Activated CD4-positive, alpha-beta memory T cell treated with anti-CD3 and anti-CD28 coated beads for 36 hours (primary cell): ENCODE measurements at regions not wholly inside any gene's neighbourhood (a gene's known extent, or its start where the extent isn't known, plus 50 kb on each side); places are given as distances from the start of the nearest gene placed in this dataset.

Source experiments
- CTCF ChIA-PET: fragments of 350-600 bp; sonication (Branson Sonifier 250); formaldehyde crosslinking; loops from one replicate; lab custom pipeline; 2021; ENCODE audit warnings: antibody characterized with exemption, inconsistent platforms; lab: Charles Lee
- POLR2A ChIA-PET: fragments of 350-600 bp; sonication (Branson Sonifier 250); formaldehyde crosslinking; loops from one replicate; lab custom pipeline; 2021; ENCODE audit warnings: antibody characterized with exemption; lab: Charles Lee
- DNase-seq: peaks from one replicate; pipeline ENCODE4 v3.0.0-alpha.2; 2020
- H3K27ac Mint-ChIP-seq: one replicate; pipeline ENCODE4 v1.8.0; 2021; ENCODE audit warnings: mixed read lengths
- H3K27me3 Mint-ChIP-seq: one replicate; pipeline ENCODE4 v1.8.0; 2021; ENCODE audit warnings: mixed read lengths
- H3K36me3 Mint-ChIP-seq: one replicate; pipeline ENCODE4 v1.8.0; 2021; ENCODE audit warnings: mixed read lengths
- H3K4me1 Mint-ChIP-seq: one replicate; pipeline ENCODE4 v1.8.0; 2021; ENCODE audit warnings: low read depth, mixed read lengths
- H3K4me3 Mint-ChIP-seq: one replicate; pipeline ENCODE4 v1.8.0; 2021; ENCODE audit warnings: mild to moderate bottlenecking, mixed read lengths
- H3K9me3 Mint-ChIP-seq: one replicate; pipeline ENCODE4 v1.8.0; 2021; ENCODE audit warnings: mixed read lengths
- intact Hi-C: fragments of 100-400 bp; cut with micrococcal nuclease; formaldehyde crosslinking; loops from one replicate; pipeline ENCODE4 v1.15.1; 2023

DNA sequence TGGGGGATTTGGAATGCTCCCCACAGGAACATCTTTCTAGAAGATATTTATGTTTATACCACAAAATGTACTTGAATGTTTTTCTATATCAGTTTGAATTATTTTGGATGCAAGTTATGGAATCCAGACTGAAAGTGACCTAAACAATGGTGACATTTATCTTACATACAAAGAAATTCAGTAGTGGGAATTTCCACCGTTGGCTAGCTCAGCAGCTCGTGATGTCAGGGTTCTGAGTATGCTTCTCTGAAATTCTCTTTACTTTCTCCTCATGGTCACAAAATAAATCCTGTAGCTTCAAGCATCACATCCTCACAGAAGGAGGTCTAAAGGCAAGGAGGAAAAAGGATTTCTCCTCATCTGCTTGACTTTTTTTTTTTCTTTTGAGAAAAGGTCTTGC is 105.3 kb downstream of the AKAIN1 start:
- H3K27me3 Mint-ChIP-seq = no peaks in the 10 kb centered on the region
- H3K4me1 Mint-ChIP-seq = no peaks in the 10 kb centered on the region
- intact Hi-C loops = no loop called here
- DNase-seq = no peak
- H3K27ac Mint-ChIP-seq = no peak overlapping the region
- H3K9me3 Mint-ChIP-seq = peaks cover 17% of the 10 kb centered on the region
- H3K36me3 Mint-ChIP-seq = peaks cover 1% of the 10 kb centered on the region
- H3K4me3 Mint-ChIP-seq = no peak overlapping the region
- POLR2A ChIA-PET = no interaction called here
- CTCF ChIA-PET = no interaction called here

DNA sequence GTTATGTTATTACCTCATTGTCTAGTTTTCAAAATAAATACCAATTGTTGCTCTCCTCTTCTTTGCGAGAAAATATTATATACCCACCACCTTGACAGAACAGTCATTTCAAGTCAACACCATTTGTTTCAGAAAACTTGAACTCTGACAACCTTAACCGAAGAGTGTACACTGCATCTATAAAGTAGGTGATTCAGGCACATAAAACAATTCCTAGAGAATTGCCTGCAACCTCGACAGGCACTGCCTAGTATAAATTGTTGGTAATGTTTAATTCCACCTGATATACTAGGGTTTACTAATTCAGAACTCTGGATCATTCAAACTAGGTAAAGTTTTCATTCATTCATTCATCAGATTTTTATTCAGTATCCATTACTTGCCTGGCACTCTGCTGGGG is 121.8 kb downstream of the AKAIN1 start:
- peaks cover 10% of the 10 kb centered on the region for H3K27me3 Mint-ChIP-seq
- no peak for DNase-seq
- no peak overlapping the region for H3K27ac Mint-ChIP-seq
- no peaks in the 10 kb centered on the region for H3K4me1 Mint-ChIP-seq
- intact Hi-C loops = no loop called here
- POLR2A ChIA-PET = no interaction called here
- H3K4me3 Mint-ChIP-seq = no peak overlapping the region
- CTCF ChIA-PET = interaction anchor here (0.9 to 2.2 kb wide), 2 partner anchors 18 to 320 kb away, joined by 4 read pairs; no protein-coding TSS in a partner anchor
- H3K36me3 Mint-ChIP-seq = no peaks in the 10 kb centered on the region
- no peaks in the 10 kb centered on the region for H3K9me3 Mint-ChIP-seq

- Mint-ChIP-seq H3K27ac (no peak overlapping the region), H3K4me1 (no peaks in the 10 kb centered on the region), H3K36me3 (no peaks in the 10 kb centered on the region), H3K9me3 (no peaks in the 10 kb centered on the region), H3K27me3 (peaks cover 7% of the 10 kb centered on the region), H3K4me3 (no peak overlapping the region)
- ChIA-PET CTCF (interaction anchor here (2.2 to 3.9 kb wide), 2 partner anchors 12 to 16 kb away, joined by 4 to 9 read pairs; no protein-coding TSS in a partner anchor), POLR2A (no interaction called here)
- no peak for DNase-seq
- intact Hi-C loops = no loop called here
These were observed 123.8 kb downstream of the AKAIN1 start for GRCh38 chr18:5073026-5073944.

- H3K9me3 Mint-ChIP-seq = no peaks in the 10 kb centered on the region
- H3K4me3 Mint-ChIP-seq = no peak overlapping the region
- POLR2A ChIA-PET = no interaction called here
- intact Hi-C loops = no loop called here
- no peaks in the 10 kb centered on the region for H3K27me3 Mint-ChIP-seq
- no peak for DNase-seq
- CTCF ChIA-PET = interaction anchor here (1.3 kb wide), 1 partner anchor 11 kb away, joined by 3 read pairs; no protein-coding TSS in a partner anchor
- H3K36me3 Mint-ChIP-seq = no peaks in the 10 kb centered on the region
- no peaks in the 10 kb centered on the region for H3K4me1 Mint-ChIP-seq
- H3K27ac Mint-ChIP-seq = no peak overlapping the region
These were observed 128.2 kb downstream of the AKAIN1 start for GRCh38 chr18:5068851-5069250.

GRCh38 chr18:5066380-5066977 is 130.6 kb downstream of the AKAIN1 start:
- ChIA-PET CTCF (interaction anchor here (1.2 to 2.4 kb wide), 2 partner anchors 8 to 11 kb away, joined by 3 to 9 read pairs; no protein-coding TSS in a partner anchor), POLR2A (no interaction called here)
- no peaks in the 10 kb centered on the region for H3K9me3 Mint-ChIP-seq
- no peaks in the 10 kb centered on the region for H3K36me3 Mint-ChIP-seq
- H3K27ac Mint-ChIP-seq = no peak overlapping the region
- intact Hi-C loops = no loop called here
- no peaks in the 10 kb centered on the region for H3K4me1 Mint-ChIP-seq
- no peaks in the 10 kb centered on the region for H3K27me3 Mint-ChIP-seq
- no peak overlapping the region for H3K4me3 Mint-ChIP-seq
- DNase-seq = peak; percentile 27

GRCh38 chr18:5065615-5066014 is 131.4 kb downstream of the AKAIN1 start:
- Mint-ChIP-seq H3K4me3 (no peak overlapping the region), H3K27me3 (no peaks in the 10 kb centered on the region), H3K36me3 (no peaks in the 10 kb centered on the region), H3K9me3 (no peaks in the 10 kb centered on the region), H3K27ac (no peak overlapping the region), H3K4me1 (no peaks in the 10 kb centered on the region)
- ChIA-PET POLR2A (no interaction called here), CTCF (no interaction called here)
- no peak for DNase-seq
- intact Hi-C loops = no loop called here

- intact Hi-C loops = no loop called here
- POLR2A ChIA-PET = no interaction called here
- CTCF ChIA-PET = no interaction called here
- H3K4me1 Mint-ChIP-seq = no peaks in the 10 kb centered on the region
- H3K27me3 Mint-ChIP-seq = no peaks in the 10 kb centered on the region
- no peak overlapping the region for H3K27ac Mint-ChIP-seq
- H3K36me3 Mint-ChIP-seq = no peaks in the 10 kb centered on the region
- no peak for DNase-seq
- no peaks in the 10 kb centered on the region for H3K9me3 Mint-ChIP-seq
- H3K4me3 Mint-ChIP-seq = no peak overlapping the region
These were observed 132.2 kb downstream of the AKAIN1 start for GRCh38 chr18:5064841-5065370.

- Mint-ChIP-seq H3K4me3 (no peak overlapping the region), H3K27me3 (no peaks in the 10 kb centered on the region), H3K9me3 (no peaks in the 10 kb centered on the region), H3K27ac (no peak overlapping the region), H3K36me3 (no peaks in the 10 kb centered on the region), H3K4me1 (peaks cover 13% of the 10 kb centered on the region)
- DNase-seq = no peak
- ChIA-PET CTCF (interaction anchor here (2.7 kb wide), 1 partner anchor 10 kb away, joined by 9 read pairs; no protein-coding TSS in a partner anchor), POLR2A (no interaction called here)
- intact Hi-C loops = no loop called here
These were observed 135.3 kb downstream of the AKAIN1 start for GRCh38 chr18:5061785-5062184.

DNA sequence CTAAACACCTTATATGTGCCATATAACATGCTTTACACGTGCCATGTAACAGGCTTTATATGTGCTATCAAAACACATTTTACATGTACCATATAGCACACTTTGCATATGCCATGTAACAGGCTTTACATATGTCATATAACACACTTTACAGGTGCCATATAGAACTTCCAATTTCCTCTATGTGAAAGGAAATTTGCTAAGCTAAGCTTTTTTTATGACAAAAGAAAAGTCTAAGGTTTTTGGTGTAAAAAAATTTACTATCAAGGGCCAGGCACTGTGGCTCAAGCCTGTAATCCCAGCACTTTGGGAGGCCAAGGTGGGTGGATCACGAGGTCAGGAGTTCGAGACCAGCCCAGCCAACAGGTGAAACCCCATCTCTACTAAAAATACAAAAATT is 136.5 kb downstream of the AKAIN1 start:
- no peaks in the 10 kb centered on the region for H3K27me3 Mint-ChIP-seq
- no peaks in the 10 kb centered on the region for H3K9me3 Mint-ChIP-seq
- H3K27ac Mint-ChIP-seq = no peak overlapping the region
- H3K36me3 Mint-ChIP-seq = no peaks in the 10 kb centered on the region
- H3K4me3 Mint-ChIP-seq = no peak overlapping the region
- intact Hi-C loops = no loop called here
- peaks cover 13% of the 10 kb centered on the region for H3K4me1 Mint-ChIP-seq
- CTCF ChIA-PET = interaction anchor here (1.1 to 2.7 kb wide), 3 partner anchors 11 to 954 kb away, joined by 3 to 9 read pairs (median 6); no protein-coding TSS in a partner anchor
- POLR2A ChIA-PET = interaction anchor here (0.7 kb wide), 1 partner anchor 288 kb away, joined by 3 read pairs; no protein-coding TSS in a partner anchor
- DNase-seq = no peak

DNA sequence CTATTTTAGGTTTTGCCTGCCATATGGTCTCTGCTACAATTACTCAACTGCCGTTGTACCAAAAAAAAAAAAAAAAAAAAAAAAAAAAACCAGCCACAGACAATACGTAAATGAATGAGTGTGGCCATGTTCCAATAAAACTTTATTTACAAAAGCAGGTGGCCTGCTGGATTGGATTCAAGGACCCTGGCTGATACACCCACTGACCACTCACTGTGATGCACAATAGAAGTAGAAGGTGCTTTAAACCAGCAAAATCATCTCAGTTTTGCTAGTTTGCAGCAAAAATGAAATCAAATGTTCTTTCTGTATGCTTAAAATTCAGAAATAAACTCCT is 137.4 kb downstream of the AKAIN1 start:
- H3K4me3 Mint-ChIP-seq = no peak overlapping the region
- CTCF ChIA-PET = interaction anchor here (0.7 to 3.4 kb wide), 5 partner anchors 12 to 953 kb away, joined by 3 to 49 read pairs (median 6); no protein-coding TSS in a partner anchor
- H3K27me3 Mint-ChIP-seq = no peaks in the 10 kb centered on the region
- POLR2A ChIA-PET = interaction anchor here (0.7 kb wide), 1 partner anchor 287 kb away, joined by 3 read pairs; no protein-coding TSS in a partner anchor
- DNase-seq = no peak
- intact Hi-C loops = no loop called here
- no peaks in the 10 kb centered on the region for H3K36me3 Mint-ChIP-seq
- H3K4me1 Mint-ChIP-seq = peaks cover 13% of the 10 kb centered on the region
- H3K9me3 Mint-ChIP-seq = no peaks in the 10 kb centered on the region
- H3K27ac Mint-ChIP-seq = no peak overlapping the region

GRCh38 chr18:5058768-5059695 is 138.0 kb downstream of the AKAIN1 start:
- peaks cover 13% of the 10 kb centered on the region for H3K4me1 Mint-ChIP-seq
- H3K9me3 Mint-ChIP-seq = no peaks in the 10 kb centered on the region
- ChIA-PET CTCF (interaction anchor here (0.7 to 3.4 kb wide), 7 partner anchors 8 to 952 kb away, joined by 3 to 49 read pairs (median 4); no protein-coding TSS in a partner anchor), POLR2A (no interaction called here)
- H3K27ac Mint-ChIP-seq = no peak overlapping the region
- H3K36me3 Mint-ChIP-seq = no peaks in the 10 kb centered on the region
- H3K27me3 Mint-ChIP-seq = no peaks in the 10 kb centered on the region
- no peak overlapping the region for H3K4me3 Mint-ChIP-seq
- intact Hi-C loops = no loop called here
- DNase-seq = peak; percentile 34
